NCI-H345 (cell line): ENCODE measurements at regions not wholly inside any gene's neighbourhood (a gene's known extent, or its start where the extent isn't known, plus 50 kb on each side); places are given as distances from the start of the nearest gene placed in this dataset.
"Not testable (repeated sequence)": the region's sequence is repeated elsewhere in the genome, so short reads cannot be mapped to it uniquely, and the experiment has no call there.

Source experiments
- DNase-seq: peaks from one replicate; lab custom pipeline; 2025; lab: John Stamatoyannopoulos, UW

GRCh38 chr21:34219334-34220060, 144.3 kb upstream of the KCNE2 start:
- no peak for DNase-seq

DNA sequence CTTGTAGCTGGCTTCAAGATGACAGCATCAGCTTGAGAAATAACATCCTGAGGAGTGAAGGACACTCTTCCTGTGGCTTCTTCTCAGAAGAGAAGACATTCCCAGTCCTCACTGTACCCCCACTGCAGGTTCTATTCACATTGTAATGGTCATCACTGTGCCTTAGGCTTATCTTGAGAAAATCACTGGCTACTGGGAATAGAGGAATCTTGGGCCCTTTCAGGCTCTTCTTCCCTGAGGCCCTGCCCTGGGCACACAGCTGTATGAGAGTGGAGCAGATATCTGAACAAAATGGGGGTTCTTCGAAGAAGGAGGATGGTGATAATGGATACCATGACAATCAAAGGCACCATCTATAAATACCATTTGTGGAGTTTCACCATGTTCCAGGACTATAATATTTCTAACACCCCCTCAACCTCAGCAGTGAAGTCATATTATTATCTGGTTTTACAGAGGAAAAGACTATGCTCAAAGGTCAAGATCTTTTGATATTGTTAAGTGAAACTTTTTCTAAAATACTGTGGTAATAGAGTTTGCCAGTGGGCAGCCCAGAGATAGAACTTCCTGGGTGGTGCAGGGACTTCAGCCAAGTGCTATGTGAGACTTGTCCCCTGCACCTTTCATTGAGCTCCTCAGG, 143.1 kb upstream of the KCNE2 start:
- DNase-seq: no peak

DNA sequence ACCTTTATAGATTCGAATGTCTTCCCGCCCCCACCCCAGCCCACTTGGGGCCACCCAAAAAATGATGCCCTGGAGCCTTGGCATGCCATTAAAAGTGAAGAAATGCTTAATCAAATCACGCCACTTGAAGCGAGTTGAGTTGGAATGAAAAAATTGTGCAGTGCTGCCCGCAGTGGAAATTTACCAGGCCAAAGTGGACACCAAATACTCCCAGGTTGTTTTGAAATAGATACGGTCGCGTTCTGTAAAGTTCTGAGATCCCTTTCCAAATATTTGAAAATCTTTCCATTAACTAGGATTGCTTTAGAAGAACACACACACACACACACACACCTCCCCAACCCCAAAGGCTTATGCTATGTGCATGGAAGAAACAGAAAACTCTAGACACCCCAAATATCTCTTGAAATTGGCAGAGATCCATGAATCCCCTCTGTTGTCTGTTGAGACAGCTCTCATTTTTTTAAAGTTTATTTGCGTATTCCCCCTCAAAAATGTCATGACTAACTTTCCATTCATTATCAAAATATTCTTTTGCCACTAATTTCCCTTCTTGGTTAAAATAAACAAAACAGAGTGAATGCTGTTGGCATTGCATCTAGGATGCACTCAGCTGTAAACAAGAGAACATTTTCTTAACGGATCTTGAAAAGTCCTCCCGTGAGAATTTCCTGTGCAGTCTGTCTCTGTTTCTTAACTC, 142.3 kb upstream of the KCNE2 start:
- DNase-seq: no peak

- DNase-seq: no peak
These were observed 141.8 kb upstream of the KCNE2 start for GRCh38 chr21:34222031-34222335.

GRCh38 chr21:34223376-34223775, 140.4 kb upstream of the KCNE2 start:
- DNase-seq: no peak

GRCh38 chr21:34227386-34227852, 136.4 kb upstream of the KCNE2 start:
- DNase-seq: no peak

- no peak for DNase-seq
These were observed 135.0 kb upstream of the KCNE2 start for GRCh38 chr21:34228792-34229191.

DNA sequence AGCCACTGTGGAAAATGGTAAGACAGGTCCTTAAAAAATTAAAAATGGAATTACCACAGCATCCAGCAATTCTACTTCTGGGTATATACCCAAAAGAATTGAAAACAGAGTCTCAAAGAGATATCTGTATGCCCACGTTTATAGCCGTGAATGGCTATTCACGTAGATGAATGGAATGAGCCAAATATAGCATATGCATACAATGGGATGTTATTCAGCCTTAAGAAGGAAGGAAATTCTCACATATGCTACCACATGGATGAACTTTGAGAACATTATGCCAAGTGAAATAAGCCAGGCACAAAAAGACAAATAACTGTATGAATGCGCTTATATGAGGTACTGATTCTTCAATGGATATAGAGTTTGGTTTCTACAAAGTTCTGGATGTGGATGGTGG, 134.5 kb upstream of the KCNE2 start:
- DNase-seq: no peak

DNA sequence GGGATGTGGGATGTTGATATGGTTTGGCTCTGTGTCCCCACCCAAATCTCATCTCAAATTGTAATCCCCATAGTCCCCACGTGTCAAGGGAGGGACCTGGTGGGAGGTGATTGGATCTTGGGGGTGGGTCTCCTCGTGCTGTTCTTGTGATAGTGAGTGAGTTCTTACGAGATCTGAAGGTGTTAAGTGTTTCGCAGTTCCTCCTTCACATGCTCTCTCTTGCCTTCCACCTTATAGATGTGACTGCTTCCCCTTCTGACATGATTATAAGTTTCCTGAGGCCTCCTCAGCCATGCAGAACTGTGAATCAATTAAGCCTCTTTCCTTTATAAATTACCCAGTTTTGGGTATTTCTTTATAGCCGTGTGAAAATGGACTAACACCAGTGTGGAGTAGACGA, 130.1 kb upstream of the KCNE2 start:
- not testable (repeated sequence) for DNase-seq

GRCh38 chr21:34235514-34235913, 128.3 kb upstream of the KCNE2 start:
- DNase-seq: no peak

DNA sequence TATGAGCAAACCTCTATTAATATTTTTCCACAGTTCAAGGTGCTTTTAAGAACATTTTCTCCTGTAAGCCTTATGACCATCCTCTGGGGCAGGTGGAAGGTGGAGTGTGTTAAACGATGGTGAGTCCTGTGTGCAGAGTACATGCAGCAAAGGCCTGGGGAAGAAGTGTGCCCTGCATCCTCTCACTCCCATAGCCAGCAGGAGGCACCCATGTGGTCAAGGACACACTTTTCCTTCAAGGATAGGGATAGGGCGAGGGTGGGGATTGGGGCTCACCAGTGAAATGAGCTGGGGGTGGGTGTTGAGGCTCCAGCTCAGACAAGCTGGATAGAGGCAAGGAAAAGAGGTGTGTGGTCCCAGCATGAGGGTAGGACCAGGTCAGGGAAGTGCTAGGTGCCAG, 120.8 kb upstream of the KCNE2 start:
- no peak for DNase-seq

GRCh38 chr21:34243562-34243961, 120.2 kb upstream of the KCNE2 start:
- peak; percentile 20 for DNase-seq

DNA sequence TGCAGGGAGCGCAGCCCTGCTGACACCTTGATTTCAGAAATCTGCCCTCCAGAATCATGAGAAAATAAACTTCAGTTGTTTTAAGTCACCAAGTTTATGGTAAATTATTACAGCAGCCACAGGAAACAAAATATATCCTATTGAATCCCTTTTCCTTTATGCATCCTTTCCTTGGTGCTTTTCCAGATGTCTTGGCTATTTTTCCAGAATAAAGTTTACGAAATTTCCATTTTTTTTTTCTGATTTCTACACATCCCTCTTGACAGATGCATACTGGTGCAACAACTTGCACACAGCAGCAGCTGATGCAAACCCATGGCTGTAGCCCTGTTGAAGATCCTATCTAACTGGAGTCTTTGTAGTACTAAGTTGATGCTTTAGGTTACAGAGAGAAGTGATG, 111.1 kb upstream of the KCNE2 start:
- DNase-seq: no peak

- no peak for DNase-seq
These were observed 108.7 kb upstream of the KCNE2 start for GRCh38 chr21:34255073-34255472.

DNA sequence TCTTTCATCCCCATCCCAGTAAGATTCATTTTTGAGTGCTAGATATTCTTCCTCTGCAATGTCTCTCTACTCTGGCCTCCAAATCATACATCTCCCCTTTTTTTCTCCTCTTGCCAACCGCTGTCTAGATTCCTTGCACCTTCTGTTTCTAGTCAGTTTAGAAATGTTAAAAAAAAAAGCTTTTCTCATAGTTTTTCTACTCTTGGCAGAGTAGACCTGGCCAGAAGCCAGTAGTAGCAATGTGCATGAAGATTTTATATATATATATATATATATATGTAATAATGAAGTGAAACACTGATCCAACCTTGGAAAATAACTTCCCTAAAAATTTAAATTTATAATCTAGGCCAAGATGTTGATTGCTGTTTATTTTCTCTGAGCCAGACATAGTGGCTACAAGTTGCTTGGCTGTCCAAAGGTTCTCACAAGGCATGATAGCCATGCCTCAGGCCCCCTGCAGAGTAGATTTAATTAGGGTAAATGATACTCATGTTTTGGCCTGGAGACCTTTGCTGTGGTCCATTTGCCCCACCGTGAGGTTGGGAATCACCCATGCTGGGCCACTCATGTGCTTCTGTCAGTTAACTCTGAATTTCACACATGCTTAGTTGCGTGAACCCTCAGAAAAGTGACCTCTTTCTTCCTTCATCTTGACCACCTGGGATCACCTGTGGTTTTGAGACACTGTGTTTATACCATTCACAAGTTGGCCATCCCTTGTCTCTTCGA, 103.4 kb upstream of the KCNE2 start:
- DNase-seq: no peak

GRCh38 chr21:34261841-34262468, 101.9 kb upstream of the KCNE2 start:
- no peak for DNase-seq

- no peak for DNase-seq
These were observed 101.3 kb upstream of the KCNE2 start for GRCh38 chr21:34262469-34262845.

- no peak for DNase-seq
These were observed 100.2 kb upstream of the KCNE2 start for GRCh38 chr21:34263629-34264028.

- DNase-seq: no peak
These were observed 97.5 kb upstream of the KCNE2 start for GRCh38 chr21:34266351-34266750.

- DNase-seq: no peak
These were observed 95.3 kb upstream of the KCNE2 start for GRCh38 chr21:34268493-34268892.

DNA sequence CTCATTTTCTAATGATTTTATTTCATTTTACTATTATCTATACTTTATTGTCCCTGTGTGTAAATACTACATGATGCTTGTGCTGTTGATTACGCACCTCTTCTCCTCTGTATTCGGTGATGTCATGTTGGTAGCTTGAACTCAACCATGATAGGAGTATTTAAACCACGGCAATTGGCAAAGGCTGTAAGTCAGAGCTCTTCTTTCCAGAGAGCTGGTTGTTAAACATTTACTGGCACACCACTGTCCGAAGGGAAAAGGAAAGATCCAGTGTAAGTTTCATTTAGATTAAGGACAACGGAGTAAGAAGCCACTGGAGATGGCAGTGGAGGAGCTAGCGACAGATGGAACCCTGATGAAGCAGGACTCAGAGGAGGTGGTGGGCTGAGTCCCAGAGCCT, 93.4 kb upstream of the KCNE2 start:
- no peak for DNase-seq

- no peak for DNase-seq
These were observed 92.5 kb upstream of the KCNE2 start for GRCh38 chr21:34271189-34271851.
